NT2/D1 (cell line): ENCODE measurements at regions not wholly inside any gene's neighbourhood (a gene's known extent, or its start where the extent isn't known, plus 50 kb on each side); places are given as distances from the start of the nearest gene placed in this dataset.

Experiments used
- YY1 ChIP-seq: IDR thresholded peaks from 2 replicates; pipeline ENCODE4 v1.6.1; 2011; ENCODE audit not compliant: insufficient read length, insufficient read depth
- ZNF274 ChIP-seq: IDR thresholded peaks from 2 replicates; pipeline ENCODE4 v1.6.1; 2011; ENCODE audit warnings: mild to moderate bottlenecking, low read depth, low read length

DNA sequence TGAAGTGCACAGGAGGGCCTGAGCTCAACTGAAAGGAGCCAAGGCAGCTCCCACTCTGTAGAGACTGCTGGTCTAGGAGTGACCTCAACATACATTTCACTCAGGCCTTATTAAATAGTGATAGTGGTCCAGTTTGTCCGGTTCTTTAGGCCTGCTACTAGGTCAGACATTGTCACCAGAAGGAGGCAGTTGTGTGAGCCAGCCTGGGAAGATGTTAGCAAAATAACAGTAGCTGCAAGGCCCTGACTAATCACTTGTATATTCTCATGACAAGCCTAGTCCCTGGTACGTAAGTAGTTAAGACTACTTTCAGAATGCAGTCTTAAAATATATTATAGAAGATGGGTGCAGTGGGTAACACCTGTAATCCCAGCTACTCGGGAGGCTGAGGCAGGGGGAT, 264.0 kb upstream of the CAMK1G start:
- TF ChIP-seq ZNF274 (no peak), YY1 (no peak)
